C4-2B (cell line): ENCODE measurements at regions not wholly inside any gene's neighbourhood (a gene's known extent, or its start where the extent isn't known, plus 50 kb on each side); places are given as distances from the start of the nearest gene placed in this dataset.

Experiments
- H3K27ac ChIP-seq: fragments of 450-650 bp; 2 replicates; pipeline ENCODE4 v1.5.1; 2017
- ZFX ChIP-seq: fragments of 450-650 bp; IDR thresholded peaks from 2 replicates; pipeline ENCODE4 v1.6.1; 2017
- TF ChIP-seq, protein P1 (sequence below): fragments of 450-650 bp; conservative IDR thresholded peaks from 2 replicates; pipeline ENCODE4 v1.5.1; 2017; ENCODE audit warnings: mild to moderate bottlenecking

DNA sequence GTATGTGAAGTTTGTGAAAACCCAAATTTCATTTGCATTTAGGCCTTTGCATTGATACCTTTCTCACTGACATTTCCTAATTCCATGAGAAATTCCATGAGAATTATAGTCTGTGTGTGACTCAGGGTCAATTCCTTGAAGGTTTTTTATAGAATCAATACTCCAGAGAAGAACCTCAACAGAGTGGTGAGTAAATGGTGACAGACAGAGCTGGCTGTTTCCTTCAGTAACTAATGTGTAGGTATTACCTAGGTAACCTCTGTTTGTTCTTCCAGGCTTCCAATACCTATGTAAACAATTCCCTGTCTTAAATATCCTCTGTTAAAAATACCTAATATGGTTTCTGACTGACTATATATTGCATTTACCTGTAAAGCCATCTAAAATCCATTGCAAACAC, 117.0 kb downstream of the TTC8 start:
- H3K27ac ChIP-seq, result no peak overlapping the region
- no peak for TF ChIP-seq ZFX
- TF ChIP-seq, protein P1, sequence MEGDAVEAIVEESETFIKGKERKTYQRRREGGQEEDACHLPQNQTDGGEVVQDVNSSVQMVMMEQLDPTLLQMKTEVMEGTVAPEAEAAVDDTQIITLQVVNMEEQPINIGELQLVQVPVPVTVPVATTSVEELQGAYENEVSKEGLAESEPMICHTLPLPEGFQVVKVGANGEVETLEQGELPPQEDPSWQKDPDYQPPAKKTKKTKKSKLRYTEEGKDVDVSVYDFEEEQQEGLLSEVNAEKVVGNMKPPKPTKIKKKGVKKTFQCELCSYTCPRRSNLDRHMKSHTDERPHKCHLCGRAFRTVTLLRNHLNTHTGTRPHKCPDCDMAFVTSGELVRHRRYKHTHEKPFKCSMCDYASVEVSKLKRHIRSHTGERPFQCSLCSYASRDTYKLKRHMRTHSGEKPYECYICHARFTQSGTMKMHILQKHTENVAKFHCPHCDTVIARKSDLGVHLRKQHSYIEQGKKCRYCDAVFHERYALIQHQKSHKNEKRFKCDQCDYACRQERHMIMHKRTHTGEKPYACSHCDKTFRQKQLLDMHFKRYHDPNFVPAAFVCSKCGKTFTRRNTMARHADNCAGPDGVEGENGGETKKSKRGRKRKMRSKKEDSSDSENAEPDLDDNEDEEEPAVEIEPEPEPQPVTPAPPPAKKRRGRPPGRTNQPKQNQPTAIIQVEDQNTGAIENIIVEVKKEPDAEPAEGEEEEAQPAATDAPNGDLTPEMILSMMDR, result no peak

DNA sequence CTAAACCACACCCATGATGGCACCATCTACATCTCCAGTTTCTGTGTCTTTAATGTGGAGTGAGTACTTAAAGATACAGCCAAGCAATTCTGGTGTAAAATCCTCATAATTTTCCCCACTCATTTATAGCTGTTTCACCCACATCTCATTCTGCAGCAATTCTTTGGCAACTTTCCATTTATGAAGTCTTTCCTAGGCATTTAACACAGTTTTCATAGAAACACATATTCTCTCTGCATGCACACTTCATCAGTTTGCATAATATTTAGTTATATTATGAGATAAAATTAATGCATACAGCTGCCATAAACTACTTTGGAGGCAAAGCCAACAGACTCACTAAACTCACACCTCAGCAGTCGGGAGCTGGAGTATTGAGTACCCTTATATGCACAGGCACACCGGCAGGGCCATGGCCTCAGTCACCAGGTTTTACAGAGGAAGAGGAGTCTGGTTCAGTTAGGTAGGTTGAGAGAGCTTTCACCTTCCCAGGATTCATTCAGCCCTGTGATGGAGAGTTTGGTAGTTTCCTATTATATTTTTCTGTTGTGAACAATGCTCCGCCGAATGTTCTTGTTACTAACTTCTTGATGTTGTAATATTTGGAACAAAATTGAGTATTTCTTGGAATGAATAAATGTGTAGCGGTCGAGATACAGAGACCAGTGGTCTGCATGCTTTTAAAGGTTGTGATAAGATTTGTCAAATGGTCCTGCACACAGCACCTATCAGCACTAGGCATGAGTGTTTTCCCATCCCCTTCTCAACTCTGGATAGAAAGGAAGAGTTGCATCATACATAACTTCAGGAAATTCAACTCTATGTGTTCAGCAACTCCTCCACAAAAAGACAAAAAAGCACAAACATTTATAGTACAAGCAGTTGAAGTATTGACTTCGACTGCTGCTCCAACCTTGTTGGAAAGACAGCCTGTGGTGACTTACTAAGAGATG, 123.5 kb downstream of the TTC8 start:
- TF ChIP-seq, protein P1, result no peak
- TF ChIP-seq ZFX, result no peak
- H3K27ac ChIP-seq, result no peak overlapping the region

DNA sequence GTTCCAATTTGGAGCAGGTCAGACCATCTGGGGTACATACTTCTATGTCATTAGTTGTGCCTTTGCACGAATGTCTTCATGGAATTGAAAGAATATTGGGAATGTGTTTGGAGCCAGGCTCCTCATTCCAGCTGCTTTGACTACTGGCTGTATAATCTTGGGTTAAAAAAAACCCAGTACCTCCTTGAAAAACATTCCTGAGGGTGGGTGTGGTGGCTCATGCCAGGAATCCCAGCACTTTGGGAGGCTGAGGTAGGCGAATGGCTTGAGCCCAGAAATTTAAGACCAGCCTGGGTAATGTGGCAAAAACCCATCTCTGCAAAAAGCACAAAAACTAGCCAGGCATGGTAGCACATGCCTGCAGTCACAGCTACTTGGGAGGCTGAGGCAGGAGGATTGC, 125.6 kb downstream of the TTC8 start:
- no peak overlapping the region for H3K27ac ChIP-seq
- no peak for TF ChIP-seq ZFX
- TF ChIP-seq, protein P1, result no peak

DNA sequence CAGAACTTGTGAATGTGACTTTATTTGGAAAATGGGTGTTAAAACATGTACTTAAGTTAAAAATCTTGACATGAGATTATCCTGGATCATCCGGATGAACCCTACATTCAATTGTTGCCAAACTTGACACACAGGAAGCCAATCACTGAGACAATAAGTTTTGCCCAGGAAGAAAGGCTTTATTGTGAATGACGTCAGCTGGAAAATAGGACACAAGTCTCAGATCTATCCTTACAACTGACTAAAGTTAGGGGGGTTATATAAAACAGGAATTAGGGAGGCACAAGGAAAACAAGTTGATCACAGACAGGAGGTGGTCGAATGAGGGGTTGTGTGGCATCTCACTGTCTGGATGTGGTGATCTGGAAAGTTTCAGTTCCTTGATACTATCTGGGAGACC, 126.9 kb downstream of the TTC8 start:
- no peak overlapping the region for H3K27ac ChIP-seq
- TF ChIP-seq, protein P1, result no peak
- no peak for TF ChIP-seq ZFX

DNA sequence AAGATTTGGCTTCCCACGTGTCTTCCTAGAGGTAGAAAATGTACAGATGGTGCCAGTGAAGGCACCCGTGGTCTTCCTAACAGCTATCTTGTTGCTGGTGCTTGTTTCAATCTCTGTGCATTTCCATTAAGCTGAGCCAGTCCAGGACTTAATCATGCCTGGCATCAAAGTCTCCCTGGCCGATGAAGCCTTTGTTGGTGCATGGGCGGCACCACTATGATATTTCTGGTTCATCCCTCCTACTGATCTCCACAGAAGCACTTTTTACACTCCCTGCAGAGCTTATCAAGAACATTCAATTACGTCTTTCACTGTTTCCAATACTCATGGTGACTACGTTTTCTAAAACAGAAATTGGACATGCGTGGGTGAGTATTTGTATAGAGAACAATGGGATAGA, 128.4 kb downstream of the TTC8 start:
- no peak for TF ChIP-seq ZFX
- H3K27ac ChIP-seq, result no peak overlapping the region

DNA sequence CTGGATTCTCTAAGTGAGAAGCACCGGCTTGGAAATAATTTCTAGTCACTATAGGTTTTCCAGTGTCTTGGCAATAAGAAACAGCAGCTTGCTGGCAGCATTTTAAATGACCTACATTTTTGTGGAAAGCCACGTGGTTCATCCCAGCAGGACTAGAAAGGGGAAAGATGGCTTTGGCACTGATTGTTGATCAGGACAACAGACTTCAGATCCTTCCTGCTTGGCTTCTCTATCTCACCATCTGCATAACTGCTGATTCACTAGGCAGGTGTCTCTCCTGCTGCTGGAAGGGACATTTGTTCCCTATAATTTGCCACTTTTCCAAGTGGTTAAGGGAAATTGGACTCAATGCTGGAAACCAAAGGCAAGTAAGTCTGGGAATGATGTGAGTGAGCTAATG, 131.0 kb downstream of the TTC8 start:
- H3K27ac ChIP-seq, result no peak overlapping the region
- TF ChIP-seq, protein P1, result no peak
- TF ChIP-seq ZFX, result no peak

DNA sequence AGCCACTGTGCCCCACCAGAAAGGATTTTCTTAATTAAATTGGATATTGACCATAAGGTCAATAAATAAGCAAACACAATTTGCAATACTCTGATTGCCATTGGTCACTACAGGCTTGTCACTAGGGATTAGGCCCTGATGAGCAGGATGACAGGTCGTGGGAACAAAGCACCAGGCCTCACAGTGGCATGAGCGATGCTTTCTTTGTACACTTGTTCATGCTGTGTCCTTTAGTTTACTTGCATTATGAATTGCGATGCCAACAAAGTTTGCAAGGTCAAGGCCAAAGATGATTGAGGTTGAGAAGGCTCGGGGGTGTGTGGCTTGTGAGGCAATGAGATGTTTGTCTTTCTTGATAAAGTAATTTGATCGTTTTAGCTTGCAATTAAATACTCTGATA, 136.0 kb downstream of the TTC8 start:
- no peak overlapping the region for H3K27ac ChIP-seq

More for the DNA sequence above, 136.0 kb downstream of the TTC8 start:
- TF ChIP-seq, protein P1, result no peak
- no peak for TF ChIP-seq ZFX
